Natural killer cell treated with Interleukin-12 subunit alpha and Interleukin-12 subunit beta and Interleukin-15 and Interleukin-18, amount 100 ng/mL, for 72 hours (primary cell): ENCODE measurements at regions not wholly inside any gene's neighbourhood (a gene's known extent, or its start where the extent isn't known, plus 50 kb on each side); places are given as distances from the start of the nearest gene placed in this dataset.

Experiments
- ATAC-seq, 2 donors: fragments of 150-1000 bp; cut with Tn5 transposase in 1 of 2; sonication (Bioruptor Pico), chemical (Tn5 transposase) in 1 of 2; 2 replicates each; pipeline ENCODE4 v1.10.0; 2021
- DNase-seq: peaks from one replicate; pipeline ENCODE4 v3.0.0; 2022; ENCODE audit warnings: low spot score
- H3K27ac Mint-ChIP-seq, 2 donors: 1 replicate in 1 of 2; 2 replicates in 1 of 2; pipeline ENCODE4 v1.8.0; 2022; ENCODE audit warnings: mixed read lengths in 2 of 2, mild to moderate bottlenecking in 1 of 2, moderate library complexity in 1 of 2
- H3K27me3 Mint-ChIP-seq, 2 donors: 1 replicate in 1 of 2; 2 replicates in 1 of 2; pipeline ENCODE4 v1.8.0; 2022; ENCODE audit warnings: mixed read lengths in 2 of 2
- H3K36me3 Mint-ChIP-seq: one replicate; pipeline ENCODE4 v1.8.0; 2022; ENCODE audit warnings: mixed read lengths
- H3K4me1 Mint-ChIP-seq, 2 donors: 1 replicate in 1 of 2; 2 replicates in 1 of 2; pipeline ENCODE4 v1.8.0; 2022; ENCODE audit warnings: low read depth in 2 of 2, mixed read lengths in 2 of 2, mild to moderate bottlenecking in 1 of 2
- H3K4me3 Mint-ChIP-seq: one replicate; pipeline ENCODE4 v1.8.0; 2022; ENCODE audit warnings: mixed read lengths
- H3K9me3 Mint-ChIP-seq: 2 replicates; pipeline ENCODE4 v1.8.0; 2022; ENCODE audit warnings: mixed read lengths

GRCh38 chr13:83536153-83536552, 346.1 kb downstream of the SLITRK1 start:
- H3K4me3 Mint-ChIP-seq: no peak overlapping the region
- H3K27me3 Mint-ChIP-seq: no peaks in the 10 kb centered on the region
- H3K36me3 Mint-ChIP-seq: no peaks in the 10 kb centered on the region
- H3K9me3 Mint-ChIP-seq: peaks cover 18% of the 10 kb centered on the region
- DNase-seq: no peak
- no peaks in the 10 kb centered on the region for H3K4me1 Mint-ChIP-seq
- no peak overlapping the region for H3K27ac Mint-ChIP-seq
- no peak for ATAC-seq

GRCh38 chr13:83532809-83533208, 349.5 kb downstream of the SLITRK1 start:
- H3K4me3 Mint-ChIP-seq: no peak overlapping the region

GRCh38 chr13:83531022-83531421, 351.3 kb downstream of the SLITRK1 start:
- Mint-ChIP-seq H3K36me3 (no peaks in the 10 kb centered on the region), H3K27ac (no peak overlapping the region), H3K4me3 (no peak overlapping the region), H3K4me1 (no peaks in the 10 kb centered on the region), H3K9me3 (peaks cover 3% of the 10 kb centered on the region), H3K27me3 (no peaks in the 10 kb centered on the region)
- DNase-seq (no peak), ATAC-seq (no peak)

More at GRCh38 chr13:83532809-83533208, 349.5 kb downstream of the SLITRK1 start:
- Mint-ChIP-seq H3K27ac (no peak overlapping the region), H3K27me3 (no peaks in the 10 kb centered on the region), H3K4me1 (no peaks in the 10 kb centered on the region), H3K9me3 (peaks cover 8% of the 10 kb centered on the region), H3K36me3 (no peaks in the 10 kb centered on the region)
- DNase-seq: no peak
- ATAC-seq: no peak

GRCh38 chr13:83516781-83517180, 365.5 kb downstream of the SLITRK1 start:
- Mint-ChIP-seq H3K4me3 (no peak overlapping the region), H3K36me3 (no peaks in the 10 kb centered on the region), H3K27ac (no peak overlapping the region), H3K4me1 (no peaks in the 10 kb centered on the region), H3K9me3 (peaks cover 5% of the 10 kb centered on the region), H3K27me3 (no peaks in the 10 kb centered on the region)
- DNase-seq: no peak
- no peak for ATAC-seq

- H3K4me1 Mint-ChIP-seq: no peaks in the 10 kb centered on the region
- no peak for ATAC-seq
- no peak for DNase-seq
These were observed 366.8 kb downstream of the SLITRK1 start for GRCh38 chr13:83515268-83516015.

GRCh38 chr13:83508771-83509301, 373.4 kb downstream of the SLITRK1 start:
- Mint-ChIP-seq H3K4me1 (no peaks in the 10 kb centered on the region), H3K4me3 (no peak overlapping the region), H3K27ac (no peak overlapping the region), H3K27me3 (no peaks in the 10 kb centered on the region), H3K36me3 (no peaks in the 10 kb centered on the region), H3K9me3 (peaks cover 10% of the 10 kb centered on the region)
- ATAC-seq: no peak
- DNase-seq: no peak

More at GRCh38 chr13:83515268-83516015, 366.8 kb downstream of the SLITRK1 start:
- Mint-ChIP-seq H3K4me3 (no peak overlapping the region), H3K27me3 (no peaks in the 10 kb centered on the region), H3K27ac (no peak overlapping the region), H3K9me3 (peaks cover 13% of the 10 kb centered on the region), H3K36me3 (no peaks in the 10 kb centered on the region)

- H3K4me1 Mint-ChIP-seq: no peaks in the 10 kb centered on the region
- H3K36me3 Mint-ChIP-seq: no peaks in the 10 kb centered on the region
- DNase-seq (no peak), ATAC-seq (no peak)
- no peaks in the 10 kb centered on the region for H3K27me3 Mint-ChIP-seq
- peaks cover 17% of the 10 kb centered on the region for H3K9me3 Mint-ChIP-seq
- no peak overlapping the region for H3K27ac Mint-ChIP-seq
- no peak overlapping the region for H3K4me3 Mint-ChIP-seq
These were observed 378.9 kb downstream of the SLITRK1 start for GRCh38 chr13:83503424-83503823.

- H3K27me3 Mint-ChIP-seq: no peaks in the 10 kb centered on the region
- no peak overlapping the region for H3K4me3 Mint-ChIP-seq
- H3K4me1 Mint-ChIP-seq: no peaks in the 10 kb centered on the region
- ATAC-seq: no peak
- H3K27ac Mint-ChIP-seq: no peak overlapping the region
- H3K36me3 Mint-ChIP-seq: no peaks in the 10 kb centered on the region
- peaks cover 24% of the 10 kb centered on the region for H3K9me3 Mint-ChIP-seq
- DNase-seq: no peak
These were observed 383.0 kb downstream of the SLITRK1 start for GRCh38 chr13:83499286-83499685.

GRCh38 chr13:83498481-83499190, 383.6 kb downstream of the SLITRK1 start:
- Mint-ChIP-seq H3K27ac (no peak overlapping the region), H3K9me3 (peaks cover 25% of the 10 kb centered on the region), H3K27me3 (no peaks in the 10 kb centered on the region), H3K4me1 (no peaks in the 10 kb centered on the region), H3K4me3 (no peak overlapping the region), H3K36me3 (no peaks in the 10 kb centered on the region)
- DNase-seq: no peak
- no peak for ATAC-seq

GRCh38 chr13:83498045-83498444, 384.2 kb downstream of the SLITRK1 start:
- H3K4me3 Mint-ChIP-seq: no peak overlapping the region
- H3K4me1 Mint-ChIP-seq: no peaks in the 10 kb centered on the region
- H3K9me3 Mint-ChIP-seq: peaks cover 21% of the 10 kb centered on the region
- ATAC-seq (no peak), DNase-seq (no peak)
- no peak overlapping the region for H3K27ac Mint-ChIP-seq
- no peaks in the 10 kb centered on the region for H3K27me3 Mint-ChIP-seq
- H3K36me3 Mint-ChIP-seq: no peaks in the 10 kb centered on the region

GRCh38 chr13:83496501-83496900, 385.8 kb downstream of the SLITRK1 start:
- no peak for ATAC-seq
- no peak for DNase-seq
- no peaks in the 10 kb centered on the region for H3K36me3 Mint-ChIP-seq
- no peak overlapping the region for H3K27ac Mint-ChIP-seq
- no peaks in the 10 kb centered on the region for H3K4me1 Mint-ChIP-seq
- H3K4me3 Mint-ChIP-seq: no peak overlapping the region
- H3K9me3 Mint-ChIP-seq: peaks cover 21% of the 10 kb centered on the region
- H3K27me3 Mint-ChIP-seq: no peaks in the 10 kb centered on the region

GRCh38 chr13:83485101-83485500, 397.2 kb downstream of the SLITRK1 start:
- no peaks in the 10 kb centered on the region for H3K4me1 Mint-ChIP-seq
- H3K27ac Mint-ChIP-seq: no peak overlapping the region
- peaks cover 3% of the 10 kb centered on the region for H3K9me3 Mint-ChIP-seq
- no peak for DNase-seq
- H3K36me3 Mint-ChIP-seq: no peaks in the 10 kb centered on the region
- ATAC-seq: no peak
- no peaks in the 10 kb centered on the region for H3K27me3 Mint-ChIP-seq
- no peak overlapping the region for H3K4me3 Mint-ChIP-seq

GRCh38 chr13:83471011-83471410, 411.3 kb downstream of the SLITRK1 start:
- no peak overlapping the region for H3K27ac Mint-ChIP-seq
- no peak for ATAC-seq
- H3K27me3 Mint-ChIP-seq: no peaks in the 10 kb centered on the region
- H3K4me1 Mint-ChIP-seq: no peaks in the 10 kb centered on the region
- no peak for DNase-seq
- no peaks in the 10 kb centered on the region for H3K36me3 Mint-ChIP-seq
- peaks cover 33% of the 10 kb centered on the region for H3K9me3 Mint-ChIP-seq
- no peak overlapping the region for H3K4me3 Mint-ChIP-seq

- ATAC-seq (no peak), DNase-seq (no peak)
- Mint-ChIP-seq H3K27ac (no peak overlapping the region), H3K4me1 (no peaks in the 10 kb centered on the region), H3K4me3 (no peak overlapping the region), H3K9me3 (peaks cover 32% of the 10 kb centered on the region), H3K36me3 (peaks cover under 1% of the 10 kb centered on the region), H3K27me3 (no peaks in the 10 kb centered on the region)
These were observed 412.0 kb downstream of the SLITRK1 start for GRCh38 chr13:83470133-83470797.
